Endodermal cell (in vitro differentiated cells): ENCODE measurements at regions not wholly inside any gene's neighbourhood (a gene's known extent, or its start where the extent isn't known, plus 50 kb on each side); places are given as distances from the start of the nearest gene placed in this dataset.

Source experiments
- DNase-seq: peaks from one replicate; pipeline ENCODE4 v3.0.0-alpha.2; 2017
- H3K27ac ChIP-seq: 2 replicates; pipeline ENCODE4 v1.5.1; 2013; ENCODE audit warnings: mild to moderate bottlenecking, low read depth, low read length, moderate library complexity
- H3K27me3 ChIP-seq: 2 replicates; pipeline ENCODE4 v1.6.1; 2013; ENCODE audit warnings: mild to moderate bottlenecking, low read length, moderate library complexity; ENCODE audit not compliant: insufficient read depth, control insufficient read depth, poor library complexity, severe bottlenecking
- H3K36me3 ChIP-seq: 2 replicates; pipeline ENCODE4 v1.7.0; 2013; ENCODE audit warnings: mild to moderate bottlenecking, low read length, moderate library complexity; ENCODE audit not compliant: control insufficient read depth, insufficient read depth
- H3K4me1 ChIP-seq: one replicate; pipeline ENCODE4 v1.7.0; 2013; ENCODE audit warnings: low read length; ENCODE audit not compliant: control insufficient read depth, insufficient read depth
- H3K4me3 ChIP-seq: 2 replicates; pipeline ENCODE4 v1.5.1; 2013; ENCODE audit warnings: mild to moderate bottlenecking, low read length, moderate library complexity
- H3K9ac ChIP-seq: 2 replicates; pipeline ENCODE4 v1.6.1; 2013; ENCODE audit warnings: mild to moderate bottlenecking, low read length, moderate library complexity; ENCODE audit not compliant: poor library complexity, severe bottlenecking; ENCODE audit errors: extremely low read depth
- H3K9me3 ChIP-seq: 2 replicates; pipeline ENCODE4 v1.6.1; 2013; ENCODE audit warnings: mild to moderate bottlenecking, low read length, moderate library complexity; ENCODE audit not compliant: control insufficient read depth
- H3K27ac Mint-ChIP-seq: 2 replicates; pipeline ENCODE4 v1.8.0; 2020; ENCODE audit warnings: mixed read lengths
- H3K27me3 Mint-ChIP-seq: 2 replicates; pipeline ENCODE4 v1.8.0; 2021; ENCODE audit warnings: mild to moderate bottlenecking, mixed read lengths; ENCODE audit not compliant: insufficient read depth
- H3K36me3 Mint-ChIP-seq: 2 replicates; pipeline ENCODE4 v1.8.0; 2020; ENCODE audit warnings: low read depth, mixed read lengths
- H3K4me1 Mint-ChIP-seq: 2 replicates; pipeline ENCODE4 v1.8.0; 2020; ENCODE audit warnings: mixed read lengths
- H3K4me3 Mint-ChIP-seq: 2 replicates; pipeline ENCODE4 v1.8.0; 2020; ENCODE audit warnings: mild to moderate bottlenecking, moderate library complexity, mixed read lengths
- H3K9me3 Mint-ChIP-seq: 2 replicates; pipeline ENCODE4 v1.8.0; 2020; ENCODE audit warnings: mild to moderate bottlenecking, mixed read lengths
- WGBS, 2 experiments: methylation state at CpG; one replicate each; pipeline versions ENCODE4 v1.1.5 to v1.1.7; 2013; ENCODE audit warnings: missing lambda C conversion rate in 2 of 2, mixed read lengths in 1 of 2; ENCODE audit not compliant: insufficient coverage in 1 of 2, insufficient read length in 1 of 2; 5-methylcytosine and 5-hydroxymethylcytosine counted together
- TF ChIP-seq, protein P1 (sequence below): fragments of 200-600 bp; sonication (generic); conservative IDR thresholded peaks from 2 replicates; pipeline ENCODE4 v1.5.0; 2021; ENCODE audit warnings: antibody characterized with exemption, mild to moderate bottlenecking

DNA sequence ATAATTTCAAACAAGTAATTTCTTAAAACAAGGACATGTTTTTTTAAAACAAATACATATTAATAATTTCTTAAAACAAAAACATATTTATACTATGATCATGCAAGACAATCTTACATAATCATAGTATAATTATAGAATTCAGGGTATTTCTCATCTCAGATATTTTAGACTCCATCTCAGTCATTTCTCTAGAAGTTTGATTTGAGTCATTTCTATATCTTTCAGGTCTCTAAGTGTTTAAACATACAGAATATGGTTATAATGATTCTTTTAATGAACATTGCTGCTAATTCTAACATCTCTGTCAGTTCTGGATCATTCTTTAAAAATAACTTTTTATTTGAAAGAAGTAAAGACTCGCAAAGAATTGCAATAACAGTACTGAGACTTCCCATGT lies 154.2 kb upstream of the KYNU start:
- Mint-ChIP-seq H3K27me3 (no peaks in the 10 kb centered on the region), H3K36me3 (peaks cover 3% of the 10 kb centered on the region), H3K4me1 (peaks cover 7% of the 10 kb centered on the region), H3K27ac (no peak overlapping the region), H3K4me3 (no peak overlapping the region), H3K9me3 (peaks cover 9% of the 10 kb centered on the region)
- Histone ChIP-seq H3K27ac (no peak overlapping the region), H3K9ac (no peak overlapping the region), H3K9me3 (peaks cover 8% of the 10 kb centered on the region), H3K27me3 (no peaks in the 10 kb centered on the region), H3K36me3 (no peaks in the 10 kb centered on the region), H3K4me3 (no peak overlapping the region), H3K4me1 (no peaks in the 10 kb centered on the region)
- TF ChIP-seq, protein P1, sequence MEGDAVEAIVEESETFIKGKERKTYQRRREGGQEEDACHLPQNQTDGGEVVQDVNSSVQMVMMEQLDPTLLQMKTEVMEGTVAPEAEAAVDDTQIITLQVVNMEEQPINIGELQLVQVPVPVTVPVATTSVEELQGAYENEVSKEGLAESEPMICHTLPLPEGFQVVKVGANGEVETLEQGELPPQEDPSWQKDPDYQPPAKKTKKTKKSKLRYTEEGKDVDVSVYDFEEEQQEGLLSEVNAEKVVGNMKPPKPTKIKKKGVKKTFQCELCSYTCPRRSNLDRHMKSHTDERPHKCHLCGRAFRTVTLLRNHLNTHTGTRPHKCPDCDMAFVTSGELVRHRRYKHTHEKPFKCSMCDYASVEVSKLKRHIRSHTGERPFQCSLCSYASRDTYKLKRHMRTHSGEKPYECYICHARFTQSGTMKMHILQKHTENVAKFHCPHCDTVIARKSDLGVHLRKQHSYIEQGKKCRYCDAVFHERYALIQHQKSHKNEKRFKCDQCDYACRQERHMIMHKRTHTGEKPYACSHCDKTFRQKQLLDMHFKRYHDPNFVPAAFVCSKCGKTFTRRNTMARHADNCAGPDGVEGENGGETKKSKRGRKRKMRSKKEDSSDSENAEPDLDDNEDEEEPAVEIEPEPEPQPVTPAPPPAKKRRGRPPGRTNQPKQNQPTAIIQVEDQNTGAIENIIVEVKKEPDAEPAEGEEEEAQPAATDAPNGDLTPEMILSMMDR, result no peak
- whole genome bisulfite sequencing, 2 experiments, result 100% methylated on average over 1 of the region's 1 CpG; no CpG with 5 or more reads in 1 of the 2 experiments
- no peak for DNase-seq

DNA sequence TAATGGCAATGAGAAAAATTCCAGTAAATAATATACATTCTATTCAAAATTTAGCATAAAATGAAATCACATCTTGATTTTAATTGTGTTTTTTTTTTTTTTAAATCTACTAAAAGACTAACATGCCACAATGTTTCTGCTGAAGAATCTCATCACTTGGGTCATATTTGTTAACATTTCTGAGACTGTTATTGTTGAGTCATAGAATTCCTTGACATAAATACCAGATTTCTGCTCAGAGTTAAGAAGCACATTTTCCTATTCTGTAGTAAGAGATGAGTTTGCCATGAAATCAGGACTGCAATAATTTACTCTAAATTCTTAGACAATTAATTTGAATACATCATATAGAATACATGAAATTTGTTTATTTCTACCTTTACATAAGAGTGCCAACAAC lies 154.9 kb upstream of the KYNU start:
- H3K4me1 ChIP-seq, result no peaks in the 10 kb centered on the region
- TF ChIP-seq, protein P1, result no peak
- H3K9me3 Mint-ChIP-seq, result peaks cover 2% of the 10 kb centered on the region

DNA sequence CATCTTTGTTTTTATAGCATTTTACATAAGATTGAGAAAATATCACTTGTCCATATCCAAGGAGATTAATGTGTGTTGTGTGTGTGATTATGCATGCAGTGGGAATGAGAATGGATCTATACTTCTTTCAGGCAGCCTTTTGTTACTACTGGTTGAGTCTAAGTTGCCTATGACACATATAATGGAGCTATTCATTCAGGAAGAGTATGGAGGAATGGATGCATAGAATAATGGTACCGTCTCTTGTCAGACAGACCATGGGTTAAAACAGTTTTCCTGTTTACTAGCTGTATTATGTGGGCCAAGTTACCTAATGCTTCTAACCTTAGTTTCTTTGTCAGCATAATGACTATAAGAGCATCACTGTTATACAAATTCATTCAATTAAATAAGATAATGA lies 155.4 kb upstream of the KYNU start:
- Mint-ChIP-seq H3K9me3 (no peaks in the 10 kb centered on the region), H3K27me3 (no peaks in the 10 kb centered on the region), H3K27ac (no peak overlapping the region), H3K4me3 (no peak overlapping the region), H3K4me1 (peaks cover 11% of the 10 kb centered on the region), H3K36me3 (no peaks in the 10 kb centered on the region)
- no peaks in the 10 kb centered on the region for H3K27me3 ChIP-seq
- H3K27ac ChIP-seq, result no peak overlapping the region
- H3K4me1 ChIP-seq, result no peaks in the 10 kb centered on the region
- TF ChIP-seq, protein P1, result no peak
- 92% methylated on average over 1 of the region's 1 CpG; no CpG with 5 or more reads in 1 of the 2 experiments for WGBS, 2 experiments
- H3K36me3 ChIP-seq, result no peaks in the 10 kb centered on the region
- DNase-seq, result no peak
- H3K9ac ChIP-seq, result no peak overlapping the region
- H3K4me3 ChIP-seq, result no peak overlapping the region
- no peaks in the 10 kb centered on the region for H3K9me3 ChIP-seq

More for the DNA sequence above, 154.9 kb upstream of the KYNU start:
- Histone ChIP-seq H3K27ac (no peak overlapping the region), H3K9me3 (peaks cover 4% of the 10 kb centered on the region), H3K36me3 (no peaks in the 10 kb centered on the region), H3K9ac (no peak overlapping the region), H3K27me3 (no peaks in the 10 kb centered on the region), H3K4me3 (no peak overlapping the region)
- H3K4me1 Mint-ChIP-seq, result peaks cover 9% of the 10 kb centered on the region
- no peak overlapping the region for H3K27ac Mint-ChIP-seq
- H3K4me3 Mint-ChIP-seq, result no peak overlapping the region
- no peaks in the 10 kb centered on the region for H3K27me3 Mint-ChIP-seq
- peaks cover 2% of the 10 kb centered on the region for H3K36me3 Mint-ChIP-seq
- no peak for DNase-seq
